ENCODE measurements at regions not wholly inside any gene's neighbourhood (a gene's known extent, or its start where the extent isn't known, plus 50 kb on each side); places are given as distances from the start of the nearest gene placed in this dataset.

- TF ChIP-seq ZFX (IDR thresholded peaks at IDR 0.05) (no peak), CTCF (conservative IDR thresholded peaks at IDR 0.05) (no peak)
- H3K27ac ChIP-seq: no peak overlapping the region
Measured at GRCh38 chr21:28877318-28877884, 115.3 kb downstream of the LTN1 start.

- TF ChIP-seq ZFX (IDR thresholded peaks at IDR 0.05): no peak
- TF ChIP-seq CTCF (conservative IDR thresholded peaks at IDR 0.05): no peak
- H3K27ac ChIP-seq: no peak overlapping the region
Measured at GRCh38 chr21:28875078-28875477, 117.6 kb downstream of the LTN1 start.

GRCh38 chr21:28872218-28872617, 120.5 kb downstream of the LTN1 start:
- TF ChIP-seq CTCF (conservative IDR thresholded peaks at IDR 0.05) (no peak), ZFX (IDR thresholded peaks at IDR 0.05) (no peak)
- H3K27ac ChIP-seq: no peak overlapping the region

GRCh38 chr21:28871388-28872010, 121.2 kb downstream of the LTN1 start:
- no peak for TF ChIP-seq CTCF (conservative IDR thresholded peaks at IDR 0.05)
- TF ChIP-seq ZFX (IDR thresholded peaks at IDR 0.05): no peak
- no peak overlapping the region for H3K27ac ChIP-seq

GRCh38 chr21:28867401-28867800, 125.3 kb downstream of the LTN1 start:
- TF ChIP-seq ZFX (IDR thresholded peaks at IDR 0.05): no peak
- TF ChIP-seq CTCF (conservative IDR thresholded peaks at IDR 0.05): no peak
- no peak overlapping the region for H3K27ac ChIP-seq

GRCh38 chr21:28865488-28866186, 127.0 kb downstream of the LTN1 start:
- TF ChIP-seq ZFX (IDR thresholded peaks at IDR 0.05): no peak
- TF ChIP-seq CTCF (conservative IDR thresholded peaks at IDR 0.05): no peak
- no peak overlapping the region for H3K27ac ChIP-seq

GRCh38 chr21:28858424-28858823, 134.3 kb downstream of the LTN1 start:
- TF ChIP-seq CTCF (conservative IDR thresholded peaks at IDR 0.05) (no peak), ZFX (IDR thresholded peaks at IDR 0.05) (no peak)
- no peak overlapping the region for H3K27ac ChIP-seq
